HepG2 (cell line): ENCODE measurements at regions not wholly inside any gene's neighbourhood (a gene's known extent, or its start where the extent isn't known, plus 50 kb on each side); places are given as distances from the start of the nearest gene placed in this dataset.

Source experiments
- ATAC-seq: fragments of 200-7000 bp; cut with Tn5 transposase; 3 replicates; pipeline ENCODE4 v1.9.1; 2020; ENCODE audit warnings: mild to moderate bottlenecking, moderate library complexity
- BruUV-seq: library from RNA; stranded (reverse); fragments of 400-500 nt; replicated peaks from 2 replicates; lab custom pipeline; 2021; lab: Mats Ljungman, UMichigan
- CTCF ChIA-PET: fragments of 300-600 bp; formaldehyde crosslinking; extraction: SDS; loops from one replicate; lab custom pipeline; 2021; ENCODE audit warnings: low total read pairs, inconsistent platforms, low intra/inter-chr PET ratio; lab: Yijun Ruan, JAX
- POLR2A ChIA-PET: fragments of 350-600 bp; sonication (Branson Sonifier 250); formaldehyde crosslinking; loops from one replicate; lab custom pipeline; 2020; ENCODE audit warnings: antibody characterized with exemption, inconsistent platforms; lab: Yijun Ruan, JAX
- DNase-seq: peaks from one replicate; pipeline ENCODE4 v3.0.0-alpha.2; 2015; ENCODE audit warnings: low spot score
- FAIRE-seq: peaks from 3 replicates; lab custom pipeline; 2011; peaks lifted over from hg19 to GRCh38; lab: Jason Lieb, UNC
- H2AFZ ChIP-seq: one replicate; pipeline ENCODE4 v1.6.1; 2011; ENCODE audit warnings: low read length, inconsistent platforms
- H3K27ac ChIP-seq: fragments of 300-600 bp; 3 replicates; pipeline ENCODE4 v1.8.0; 2011; ENCODE audit warnings: mixed run types, mild to moderate bottlenecking, mixed read lengths, low read length, inconsistent platforms; ENCODE audit not compliant: insufficient read depth; ENCODE audit errors: extremely low read length
- H3K27me3 ChIP-seq, 2 experiments: fragments of 200-600 bp in 1 of 2; 2 replicates in 1 of 2; 3 replicates in 1 of 2; pipeline versions ENCODE4 v1.6.0 to v1.8.0; 2011; ENCODE audit warnings: low read length in 2 of 2, mild to moderate bottlenecking in 2 of 2, moderate library complexity in 2 of 2, inconsistent platforms in 1 of 2; ENCODE audit not compliant: insufficient read depth in 2 of 2, control insufficient read depth in 1 of 2
- H3K36me3 ChIP-seq, 2 experiments: fragments of 200-600 bp in 1 of 2; replicated peaks in 1 of 2; 2 replicates in 1 of 2; 3 replicates in 1 of 2; pipeline versions ENCODE4 v1.5.1 to v1.8.0; 2011; ENCODE audit warnings: low read length in 2 of 2, inconsistent platforms in 1 of 2; ENCODE audit not compliant: insufficient read depth in 2 of 2, control insufficient read depth in 1 of 2
- H3K4me1 ChIP-seq: 2 replicates; pipeline ENCODE4 v1.5.1; 2012; ENCODE audit warnings: low read length, inconsistent platforms; ENCODE audit not compliant: insufficient read depth
- H3K4me2 ChIP-seq: 2 replicates; pipeline ENCODE4 v1.6.0; 2011; ENCODE audit warnings: low read depth, low read length, inconsistent platforms
- H3K4me3 ChIP-seq, 3 experiments: fragments of 200-600 bp in 1 of 3; sonication (generic), shearing (Covaris generic) in 1 of 3; replicated peaks in 1 of 3; 2 replicates each; pipeline ENCODE4 v1.5.1; 2011 to 2016; ENCODE audit warnings: low read length in 3 of 3, inconsistent platforms in 2 of 3, low read depth in 2 of 3, mild to moderate bottlenecking in 2 of 3, control low read depth in 1 of 3, mixed read lengths in 1 of 3; ENCODE audit not compliant: insufficient read depth in 1 of 3
- H3K79me2 ChIP-seq: one replicate; pipeline ENCODE4 v1.6.1; 2011; ENCODE audit warnings: low read length, inconsistent platforms; ENCODE audit not compliant: insufficient read depth
- H3K9ac ChIP-seq: 2 replicates; pipeline ENCODE4 v1.6.0; 2011; ENCODE audit warnings: mild to moderate bottlenecking, low read depth, low read length, inconsistent platforms; ENCODE audit not compliant: insufficient read depth
- H3K9me3 ChIP-seq: 2 replicates; pipeline ENCODE4 v1.5.1; 2012; ENCODE audit warnings: mild to moderate bottlenecking, low read length
- H4K20me1 ChIP-seq: 2 replicates; pipeline ENCODE4 v1.6.0; 2011; ENCODE audit warnings: inconsistent platforms, mild to moderate bottlenecking, low read length, moderate library complexity; ENCODE audit not compliant: insufficient read depth
- EED ChIP-seq: sonication (generic); formaldehyde crosslinking; IDR thresholded peaks from 2 replicates; pipeline ENCODE4 v1.5.0; 2020; ENCODE audit warnings: mild to moderate bottlenecking, missing genetic modification reagents
- ETV5 ChIP-seq: IDR thresholded peaks from 2 replicates; pipeline ENCODE4 v1.6.1; 2018; ENCODE audit warnings: missing biosample characterization, missing genetic modification reagents, inconsistent platforms, borderline replicate concordance
- FOXC1 ChIP-seq: sonication (generic); formaldehyde crosslinking; IDR thresholded peaks from 2 replicates; pipeline ENCODE4 v1.8.0; 2022; ENCODE audit warnings: mild to moderate bottlenecking, missing genetic modification reagents, borderline replicate concordance
- IKZF1 ChIP-seq: fragments of 450-650 bp; IDR thresholded peaks from 2 replicates; pipeline ENCODE4 v1.7.1; 2016
- JUND ChIP-seq: sonication (generic); formaldehyde crosslinking; IDR thresholded peaks from 2 replicates; pipeline ENCODE4 v1.8.0; 2022; ENCODE audit warnings: mild to moderate bottlenecking, missing genetic modification reagents
- KDM1A ChIP-seq: IDR thresholded peaks from 2 replicates; pipeline ENCODE4 v1.6.1; 2016; ENCODE audit warnings: missing compliant biosample characterization
- MXI1 ChIP-seq: IDR thresholded peaks from 3 replicates; pipeline ENCODE4 v1.6.1; 2012; ENCODE audit warnings: low read depth, low read length, inconsistent platforms, borderline replicate concordance
- SOX6 ChIP-seq, 2 experiments: fragments of 450-650 bp in 1 of 2; sonication (generic) in 1 of 2; formaldehyde crosslinking in 1 of 2; IDR thresholded peaks; 2 replicates each; pipeline versions ENCODE4 v1.4.0 to v1.6.1; 2017 to 2020; ENCODE audit warnings: antibody characterized with exemption in 1 of 2, mild to moderate bottlenecking in 1 of 2, missing genetic modification reagents in 1 of 2
- SSRP1 ChIP-seq: IDR thresholded peaks from 2 replicates; pipeline ENCODE4 v1.6.1; 2016; ENCODE audit warnings: control low read depth
- YY1 ChIP-seq: IDR thresholded peaks from 2 replicates; pipeline ENCODE4 v1.6.1; 2011; ENCODE audit warnings: low read length, low read depth, moderate library complexity, mild to moderate bottlenecking; ENCODE audit not compliant: insufficient read depth, insufficient replicate concordance
- ZBTB26 ChIP-seq: IDR thresholded peaks from 2 replicates; pipeline ENCODE4 v1.6.1; 2016; ENCODE audit warnings: missing compliant biosample characterization, missing genetic modification reagents, borderline replicate concordance
- ZNF318 ChIP-seq: sonication (generic); formaldehyde crosslinking; IDR thresholded peaks from 2 replicates; pipeline ENCODE4 v1.4.0; 2020; ENCODE audit warnings: mild to moderate bottlenecking, missing genetic modification reagents
- ZNF563 ChIP-seq: sonication (generic); formaldehyde crosslinking; IDR thresholded peaks from 2 replicates; pipeline ENCODE4 v1.8.0; 2022; ENCODE audit warnings: mild to moderate bottlenecking, moderate library complexity, missing genetic modification reagents
- ZNF781 ChIP-seq: sonication (generic); formaldehyde crosslinking; IDR thresholded peaks from 2 replicates; pipeline ENCODE4 v1.5.1; 2020; ENCODE audit warnings: borderline replicate concordance, mild to moderate bottlenecking, missing genetic modification reagents; ENCODE audit errors: not compliant biosample characterization
- ZSCAN20 ChIP-seq: sonication (generic); formaldehyde crosslinking; IDR thresholded peaks from 2 replicates; pipeline ENCODE4 v1.4.0; 2020; ENCODE audit warnings: missing genetic modification reagents, mild to moderate bottlenecking, borderline replicate concordance
- WGBS: methylation state at CpG from one replicate; pipeline ENCODE4 v1.1.6; 2017; ENCODE audit warnings: low lambda C conversion rate; 5-methylcytosine and 5-hydroxymethylcytosine counted together
- in situ Hi-C: cut with HindIII; loops from 2 replicates; pipeline ENCODE4 v1.10.0; 2017; ENCODE audit warnings: low pct_unique_long_range_greater_than_20kb; ENCODE audit not compliant: extremely low pct_ligation_motif_present
- intact Hi-C: fragments of 100-400 bp; cut with micrococcal nuclease; formaldehyde crosslinking; loops from one replicate; pipeline ENCODE4 v1.10.0; 2022; ENCODE audit not compliant: unreplicated experiment

- Histone ChIP-seq H3K79me2 (no peaks in the 10 kb centered on the region), H3K27me3 (no peaks in the 10 kb centered on the region), H3K4me2 (no peak overlapping the region), H4K20me1 (no peaks in the 10 kb centered on the region), H3K4me1 (no peaks in the 10 kb centered on the region), H3K27ac (no peak overlapping the region), H3K4me3 (no peak overlapping the region), H2AFZ (no peak overlapping the region), H3K9ac (no peak overlapping the region), H3K36me3 (no peaks in the 10 kb centered on the region), H3K9me3 (no peaks in the 10 kb centered on the region)
- WGBS, result 37% methylated on average over 3 of the region's 3 CpGs
- ChIA-PET CTCF (no interaction called here), POLR2A (no interaction called here)
- intact Hi-C loops, result no loop called here
- DNase-seq (no peak), FAIRE-seq (no peak), ATAC-seq (no peak)
- in situ Hi-C loops, result no loop called here
- BruUV-seq, result no TSS peak
- TF ChIP-seq MXI1, result no peak
- TF ChIP-seq SSRP1 (CRISPR knock-in tag), result no peak
- no peak for TF ChIP-seq ZNF318 (CRISPR knock-in tag)
- TF ChIP-seq ZSCAN20, result no peak
- no peak for TF ChIP-seq ETV5 (CRISPR knock-in tag)
- TF ChIP-seq FOXC1, result no peak
- no peak for TF ChIP-seq YY1
- TF ChIP-seq ZNF563, result no peak
- no peak for TF ChIP-seq EED
- no peak for TF ChIP-seq ZBTB26 (CRISPR knock-in tag)
- no peak for TF ChIP-seq JUND (CRISPR knock-in tag)
- no peak for TF ChIP-seq IKZF1
- no peak for TF ChIP-seq KDM1A
- TF ChIP-seq ZNF781 (CRISPR knock-in tag), result no peak
- no peak for TF ChIP-seq SOX6 (IDR thresholded peaks at IDR 0.05)
- TF ChIP-seq SOX6 (CRISPR knock-in tag; IDR thresholded peaks at IDR 0.05), result no peak
Observed at GRCh38 chr21:16181018-16181417, 451.2 kb downstream of the USP25 start.
